H9 (cell line): ENCODE measurements at regions not wholly inside any gene's neighbourhood (a gene's known extent, or its start where the extent isn't known, plus 50 kb on each side); places are given as distances from the start of the nearest gene placed in this dataset.

Experiments
- DNase-seq: peaks from one replicate; pipeline ENCODE4 v3.0.0-alpha.2; 2017
- H2AFZ ChIP-seq: one replicate; pipeline ENCODE4 v1.6.1; 2013; ENCODE audit warnings: mild to moderate bottlenecking, low read length, control low read depth, moderate library complexity
- H2AK5ac ChIP-seq: 2 replicates; pipeline ENCODE4 v1.6.1; 2013; ENCODE audit warnings: low read length, control low read depth, mixed read lengths; ENCODE audit not compliant: insufficient read length
- H2BK120ac ChIP-seq: one replicate; pipeline ENCODE4 v1.6.1; 2013; ENCODE audit warnings: low read depth, mild to moderate bottlenecking, low read length, control low read depth, inconsistent platforms; ENCODE audit not compliant: poor library complexity, severe bottlenecking
- H2BK12ac ChIP-seq: 2 replicates; pipeline ENCODE4 v1.6.1; 2013; ENCODE audit warnings: low read length, control low read depth, mixed read lengths, low read depth; ENCODE audit not compliant: insufficient read length
- H2BK15ac ChIP-seq: 2 replicates; pipeline ENCODE4 v1.6.1; 2013; ENCODE audit warnings: low read depth, low read length, control low read depth
- H2BK20ac ChIP-seq: one replicate; pipeline ENCODE4 v1.6.1; 2013; ENCODE audit warnings: low read depth, mild to moderate bottlenecking, low read length, control low read depth, inconsistent platforms; ENCODE audit not compliant: poor library complexity, severe bottlenecking
- H2BK5ac ChIP-seq: 2 replicates; pipeline ENCODE4 v1.6.1; 2013; ENCODE audit warnings: low read length, control low read depth, mixed read lengths; ENCODE audit not compliant: insufficient read length
- H3K14ac ChIP-seq: 2 replicates; pipeline ENCODE4 v1.6.1; 2013; ENCODE audit warnings: low read length, control low read depth; ENCODE audit not compliant: insufficient read depth
- H3K18ac ChIP-seq: 2 replicates; pipeline ENCODE4 v1.6.1; 2013; ENCODE audit warnings: low read depth, mild to moderate bottlenecking, mixed read lengths, low read length, control low read depth; ENCODE audit not compliant: insufficient read length
- H3K23ac ChIP-seq: 2 replicates; pipeline ENCODE4 v1.6.1; 2013; ENCODE audit warnings: low read length, control low read depth, mixed read lengths, low read depth; ENCODE audit not compliant: insufficient read length
- H3K23me2 ChIP-seq: 2 replicates; pipeline ENCODE4 v1.6.1; 2013; ENCODE audit warnings: low read depth, mild to moderate bottlenecking, mixed read lengths, low read length, control low read depth; ENCODE audit not compliant: insufficient read length, poor library complexity, severe bottlenecking
- H3K27ac ChIP-seq: 2 replicates; pipeline ENCODE4 v1.5.1; 2013; ENCODE audit warnings: low read length, control low read depth, mixed read lengths, low read depth; ENCODE audit not compliant: insufficient read length
- H3K27me3 ChIP-seq: 2 replicates; pipeline ENCODE4 v1.6.1; 2013; ENCODE audit warnings: low read length, control low read depth, inconsistent platforms; ENCODE audit not compliant: insufficient read depth
- H3K4ac ChIP-seq: 2 replicates; pipeline ENCODE4 v1.6.1; 2013; ENCODE audit warnings: low read depth, mild to moderate bottlenecking, control low read depth, inconsistent platforms, low read length, moderate library complexity
- H3K4me1 ChIP-seq: 2 replicates; pipeline ENCODE4 v1.6.1; 2013; ENCODE audit warnings: low read length, control low read depth, inconsistent platforms; ENCODE audit not compliant: insufficient read depth
- H3K4me2 ChIP-seq: 2 replicates; pipeline ENCODE4 v1.6.1; 2013; ENCODE audit warnings: low read length, control low read depth, mixed read lengths; ENCODE audit not compliant: insufficient read length, insufficient read depth
- H3K56ac ChIP-seq: 2 replicates; pipeline ENCODE4 v1.6.1; 2013; ENCODE audit warnings: low read depth, mild to moderate bottlenecking, mixed read lengths, low read length, control low read depth; ENCODE audit not compliant: insufficient read length
- H3K79me1 ChIP-seq: 2 replicates; pipeline ENCODE4 v1.6.1; 2013; ENCODE audit warnings: low read depth, mild to moderate bottlenecking, moderate library complexity, low read length, control low read depth, inconsistent platforms; ENCODE audit not compliant: insufficient read depth, poor library complexity, severe bottlenecking
- H3K79me2 ChIP-seq: 2 replicates; pipeline ENCODE4 v1.6.1; 2013; ENCODE audit warnings: low read length, control low read depth, inconsistent platforms; ENCODE audit not compliant: insufficient read depth
- H3K9ac ChIP-seq: 2 replicates; pipeline ENCODE4 v1.6.1; 2013; ENCODE audit warnings: low read length, control low read depth, mixed read lengths; ENCODE audit not compliant: insufficient read length; ENCODE audit errors: extremely low read depth
- H3K9me3 ChIP-seq: one replicate; pipeline ENCODE4 v1.6.1; 2013; ENCODE audit warnings: low read depth, low read length, inconsistent platforms; ENCODE audit not compliant: control insufficient read depth
- H3T11ph ChIP-seq: one replicate; pipeline ENCODE4 v1.6.1; 2013; ENCODE audit warnings: mild to moderate bottlenecking, low read length, control low read depth, inconsistent platforms
- H4K20me1 ChIP-seq: one replicate; pipeline ENCODE4 v1.6.1; 2013; ENCODE audit not compliant: control insufficient read depth, insufficient read length, insufficient read depth
- H4K5ac ChIP-seq: 2 replicates; pipeline ENCODE4 v1.6.1; 2013; ENCODE audit warnings: low read depth, mild to moderate bottlenecking, mixed read lengths, low read length, control low read depth; ENCODE audit not compliant: insufficient read length
- H4K8ac ChIP-seq: replicated peaks from 2 replicates; pipeline ENCODE4 v1.6.1; 2013; ENCODE audit warnings: low read length, control low read depth, mixed read lengths, low read depth; ENCODE audit not compliant: insufficient read length
- H4K91ac ChIP-seq: 2 replicates; pipeline ENCODE4 v1.6.1; 2013; ENCODE audit warnings: low read depth, mild to moderate bottlenecking, moderate library complexity, mixed read lengths, low read length, control low read depth; ENCODE audit not compliant: insufficient read length
- H3K27ac Mint-ChIP-seq, 3 experiments: 2 replicates in 2 of 3; 3 replicates in 1 of 3; pipeline ENCODE4 v1.8.0; 2020 to 2021; ENCODE audit warnings: mixed read lengths in 3 of 3, mild to moderate bottlenecking in 1 of 3, moderate library complexity in 1 of 3
- H3K27me3 Mint-ChIP-seq: 2 replicates; pipeline ENCODE4 v1.8.0; 2021; ENCODE audit warnings: low read depth, mild to moderate bottlenecking, moderate library complexity, mixed read lengths
- H3K36me3 Mint-ChIP-seq, 3 experiments: 2 replicates in 2 of 3; 3 replicates in 1 of 3; pipeline ENCODE4 v1.8.0; 2020 to 2021; ENCODE audit warnings: low read depth in 3 of 3, mixed read lengths in 3 of 3; ENCODE audit not compliant: insufficient read depth in 1 of 3
- H3K4me1 Mint-ChIP-seq, 2 experiments: 2 replicates each; pipeline ENCODE4 v1.8.0; 2020; ENCODE audit warnings: mixed read lengths in 2 of 2
- H3K4me3 Mint-ChIP-seq, 2 experiments: 2 replicates in 1 of 2; 3 replicates in 1 of 2; pipeline ENCODE4 v1.8.0; 2020 to 2021; ENCODE audit warnings: mild to moderate bottlenecking in 2 of 2, mixed read lengths in 2 of 2, moderate library complexity in 1 of 2
- H3K9me3 Mint-ChIP-seq, 2 experiments: 2 replicates in 1 of 2; 3 replicates in 1 of 2; pipeline ENCODE4 v1.8.0; 2020; ENCODE audit warnings: mild to moderate bottlenecking in 2 of 2, mixed read lengths in 2 of 2, moderate library complexity in 1 of 2
- CTCF ChIP-seq: fragments of 200-600 bp; sonication (generic); conservative IDR thresholded peaks from 3 replicates; pipeline ENCODE4 v1.8.0; 2021; ENCODE audit warnings: antibody characterized with exemption, mild to moderate bottlenecking
- WGBS: extraction: QIAGEN DNeasy Blood & Tissue Kit; methylation state at CpG from one replicate; pipeline ENCODE4 v1.1.7; 2013; ENCODE audit warnings: missing lambda C conversion rate, low lambda C conversion rate, mixed read lengths; ENCODE audit not compliant: insufficient read length; ENCODE audit errors: extremely low coverage; 5-methylcytosine and 5-hydroxymethylcytosine counted together

GRCh38 chr4:4695497-4695896 is 153.6 kb upstream of the STX18 start:
- TF ChIP-seq CTCF: no peak
- Histone ChIP-seq H2AFZ (no peak overlapping the region), H3K4me1 (no peaks in the 10 kb centered on the region), H3T11ph (no peak overlapping the region), H3K27me3 (no peaks in the 10 kb centered on the region), H3K23me2 (no peaks in the 10 kb centered on the region), H3K4ac (no peak overlapping the region), H3K23ac (no peak overlapping the region), H3K18ac (no peak overlapping the region), H2BK120ac (no peak overlapping the region), H2BK15ac (no peak overlapping the region), H2BK20ac (no peak overlapping the region), H3K79me2 (no peaks in the 10 kb centered on the region; the same call in 1 of the 2 replicates), H4K8ac (no peak overlapping the region), H3K27ac (no peak overlapping the region), H3K14ac (no peak overlapping the region), H3K4me2 (no peak overlapping the region), H4K91ac (no peak overlapping the region), H3K56ac (no peak overlapping the region), H4K20me1 (no peaks in the 10 kb centered on the region), H2AK5ac (no peak overlapping the region), H3K79me1 (no peaks in the 10 kb centered on the region), H3K9me3 (no peaks in the 10 kb centered on the region), H2BK12ac (no peak overlapping the region), H3K9ac (no peak overlapping the region), H4K5ac (no peak overlapping the region), H2BK5ac (no peak overlapping the region)
- H3K4me3 Mint-ChIP-seq: no peak overlapping the region
- no peak for DNase-seq
- no CpG with 5 or more reads among the region's 1 CpG for WGBS
- H3K4me1 Mint-ChIP-seq: peaks cover 13 to 17% of the 10 kb centered on the region in 2 experiments
- H3K9me3 Mint-ChIP-seq: no peaks in the 10 kb centered on the region; a peak in 1 of 5 replicates
- H3K36me3 Mint-ChIP-seq: peaks cover 0 to 5% (median 4%) of the 10 kb centered on the region in 3 experiments; a peak in 1 of 7 replicates
- H3K27me3 Mint-ChIP-seq: peaks cover 25% of the 10 kb centered on the region
- H3K27ac Mint-ChIP-seq: no peak overlapping the region
